GM19455 (cell line): ENCODE measurements at regions not wholly inside any gene's neighbourhood (a gene's known extent, or its start where the extent isn't known, plus 50 kb on each side); places are given as distances from the start of the nearest gene placed in this dataset.

Source experiments
- ATAC-seq: cut with Tn5 transposase; IDR thresholded peaks from one replicate; pipeline ENCODE4 v1.9.1; 2021; ENCODE audit not compliant: unreplicated experiment

DNA sequence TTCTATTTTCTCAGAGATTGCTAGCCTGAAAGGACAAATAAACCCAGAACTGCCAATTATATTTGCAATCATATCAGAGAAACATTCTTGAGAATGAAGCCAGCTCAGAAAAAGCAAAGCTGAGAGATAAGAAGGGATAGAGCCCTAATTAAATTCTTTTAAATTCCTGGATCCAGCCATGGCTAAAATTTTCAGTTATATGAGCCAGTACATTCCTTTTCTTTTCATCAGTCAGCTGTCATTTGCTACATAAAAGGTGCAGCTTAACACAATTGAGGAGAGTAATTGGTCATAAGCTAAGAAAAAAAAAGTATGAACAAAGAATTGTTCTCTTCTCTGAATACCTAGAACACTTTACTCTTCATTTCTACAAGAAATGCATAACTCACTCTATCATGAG, 303.5 kb upstream of the FIGN start:
- no peak for ATAC-seq

DNA sequence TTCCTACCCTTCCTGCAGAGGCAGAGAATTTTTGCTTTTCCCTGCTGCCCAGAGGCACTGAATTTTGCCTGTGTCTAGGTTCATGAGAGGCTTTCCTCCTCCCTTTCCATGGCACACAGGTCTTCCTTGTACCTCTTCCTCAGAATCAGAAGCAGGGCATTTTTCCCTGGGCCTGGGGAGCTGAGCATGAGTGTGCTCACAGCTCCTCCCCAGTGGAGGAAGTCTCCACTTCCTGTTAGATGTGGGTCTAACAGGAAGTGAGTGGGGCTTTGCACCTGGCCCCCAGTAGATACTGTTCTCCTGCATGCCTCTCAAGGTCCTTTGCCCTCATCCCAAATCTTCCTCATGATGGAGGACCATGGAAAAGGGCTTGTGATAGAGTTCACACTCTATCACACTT, 297.2 kb upstream of the FIGN start:
- ATAC-seq: no peak

DNA sequence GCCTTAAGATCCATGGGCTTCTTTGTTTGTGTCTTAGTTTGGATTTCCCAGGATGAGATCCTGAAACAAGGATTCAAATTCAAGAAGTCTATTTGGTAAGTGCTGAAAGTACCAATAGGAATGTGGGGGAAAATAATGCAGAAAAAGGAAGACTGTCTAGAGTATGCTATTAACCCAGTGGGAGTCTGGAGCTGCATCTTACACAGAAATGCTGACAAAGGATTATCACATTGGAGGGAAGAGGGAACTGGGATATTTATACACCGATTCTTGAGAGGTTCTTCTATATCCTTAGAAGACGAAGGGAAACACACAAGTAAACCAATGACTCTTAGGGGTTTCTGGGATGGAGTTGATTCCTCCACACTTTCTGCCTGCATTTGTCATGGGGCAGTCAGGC, 294.8 kb upstream of the FIGN start:
- ATAC-seq: no peak

DNA sequence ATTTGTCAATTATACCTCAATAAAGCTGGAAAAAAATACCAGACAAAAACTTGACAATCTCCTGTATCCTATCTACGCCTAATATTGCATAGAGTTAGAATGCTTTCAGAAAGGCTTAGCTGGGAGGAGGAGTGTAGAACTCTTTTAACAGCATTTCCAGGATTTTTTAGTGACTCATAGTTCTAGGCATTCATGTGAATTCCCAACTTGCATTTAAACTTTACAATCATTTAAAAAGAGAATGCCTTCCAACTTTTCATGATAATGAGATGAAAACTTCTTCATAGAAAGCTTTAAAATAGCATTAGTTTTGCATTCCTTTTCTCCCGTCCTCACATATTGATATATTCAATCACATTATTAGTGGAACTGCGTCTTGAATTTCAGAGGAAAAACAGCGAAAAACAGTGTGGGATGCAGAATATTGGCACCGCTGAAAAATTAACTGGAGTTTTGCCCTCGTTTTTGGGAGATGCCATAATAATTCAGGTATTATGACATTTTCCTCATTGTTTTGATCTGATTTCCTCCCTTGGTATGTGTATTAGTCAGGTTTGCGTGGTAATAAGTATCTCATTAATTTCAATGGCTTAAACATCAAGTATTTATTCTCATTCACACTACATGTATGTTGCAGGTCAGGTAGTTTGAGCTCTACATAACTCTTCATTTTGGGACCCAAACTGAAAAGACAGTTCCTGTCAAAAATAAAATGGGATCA, 293.2 kb upstream of the FIGN start:
- no peak for ATAC-seq

DNA sequence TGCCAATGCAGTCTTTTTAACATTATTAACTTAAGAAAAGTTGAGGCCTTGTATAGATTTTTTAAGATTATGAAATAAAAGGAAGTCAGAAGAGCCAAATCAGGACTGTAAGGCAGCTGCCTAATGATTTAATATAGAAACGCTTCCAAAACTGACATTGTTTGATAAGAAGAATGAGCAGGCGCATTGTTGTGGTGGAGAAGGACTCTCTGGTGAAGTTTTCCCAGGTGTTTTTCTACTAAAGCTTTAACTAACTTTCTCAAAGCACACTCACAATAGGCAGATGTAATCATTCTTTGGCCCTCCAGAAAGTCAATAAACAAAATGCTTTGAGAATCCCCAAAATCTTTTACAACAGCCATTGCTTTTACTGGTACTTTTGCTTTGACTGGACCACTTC, 288.6 kb upstream of the FIGN start:
- ATAC-seq: no peak

DNA sequence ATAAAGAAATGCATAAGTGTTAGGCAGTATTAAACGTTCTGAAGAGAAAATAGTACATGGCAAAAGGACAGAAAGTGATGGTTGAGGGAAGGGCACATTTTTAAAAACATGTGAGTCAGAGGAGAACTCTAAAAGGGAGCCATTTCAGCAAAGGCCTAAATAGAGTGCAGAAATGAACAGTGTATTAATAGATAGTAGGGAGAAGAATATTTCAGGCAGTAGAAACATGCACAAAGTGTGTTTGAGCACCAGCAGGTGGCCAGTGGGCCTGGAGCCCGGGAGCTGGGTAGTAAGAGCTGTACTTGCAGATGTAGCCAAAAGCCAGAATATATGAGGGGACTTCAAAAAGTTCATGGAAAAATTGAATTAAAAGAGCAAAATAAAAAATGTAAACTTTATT, 288.1 kb upstream of the FIGN start:
- no peak for ATAC-seq

DNA sequence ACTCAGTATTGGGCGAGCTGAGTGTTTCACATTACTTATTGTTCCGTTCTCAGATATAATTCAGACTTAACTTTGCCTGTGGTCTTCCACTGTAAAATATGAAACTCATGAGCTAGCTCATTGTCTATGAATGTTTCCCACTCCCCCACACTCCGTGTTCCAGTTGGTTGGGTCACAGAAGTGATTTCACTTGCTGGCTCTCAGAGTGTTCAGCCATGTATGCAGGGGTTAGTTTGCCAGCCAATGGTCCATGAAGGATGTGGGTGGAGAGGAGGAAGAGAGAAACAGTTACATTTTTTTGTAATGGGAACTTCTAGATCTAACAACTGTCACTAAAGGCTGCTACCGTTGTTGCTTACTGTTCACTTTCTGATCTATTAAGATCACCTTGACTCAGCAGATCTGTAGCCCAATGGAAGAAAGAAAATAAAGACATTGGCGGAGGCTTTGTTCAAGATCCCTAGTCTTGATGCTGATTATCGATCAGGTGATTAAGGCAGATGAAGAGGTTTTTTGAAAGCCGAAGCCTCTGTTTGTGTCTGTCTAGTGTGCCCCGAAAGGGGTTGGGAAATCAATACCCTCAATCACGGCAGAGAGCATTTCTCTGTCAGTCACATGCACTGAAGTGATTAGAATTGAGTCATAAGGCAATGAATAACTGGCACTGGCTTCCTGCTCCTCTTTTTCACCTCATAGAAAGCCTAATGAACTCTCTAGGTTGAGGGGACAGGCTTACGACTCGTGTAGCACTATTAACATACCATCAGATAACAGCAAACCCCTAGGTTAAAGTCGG, 279.7 kb upstream of the FIGN start:
- ATAC-seq: peak; percentile 94

DNA sequence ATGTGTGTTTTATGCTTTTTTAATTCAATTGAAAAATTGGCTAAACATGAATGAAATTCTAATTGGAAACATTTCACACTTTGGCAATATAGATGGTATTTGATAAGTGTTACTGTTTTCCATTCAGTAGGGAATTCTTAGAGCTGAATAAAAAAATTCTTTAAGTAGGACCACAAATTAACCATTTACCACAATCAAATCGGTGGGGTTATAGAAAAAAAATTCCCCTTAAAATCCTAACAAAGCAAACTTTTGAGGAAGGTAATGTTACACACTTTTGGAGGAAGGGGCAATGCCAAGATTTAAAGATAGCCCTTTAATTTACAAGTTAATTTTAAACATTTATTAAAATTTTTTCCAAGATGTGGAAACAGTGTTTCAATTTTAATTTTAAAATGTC, 279.0 kb upstream of the FIGN start:
- ATAC-seq: no peak

DNA sequence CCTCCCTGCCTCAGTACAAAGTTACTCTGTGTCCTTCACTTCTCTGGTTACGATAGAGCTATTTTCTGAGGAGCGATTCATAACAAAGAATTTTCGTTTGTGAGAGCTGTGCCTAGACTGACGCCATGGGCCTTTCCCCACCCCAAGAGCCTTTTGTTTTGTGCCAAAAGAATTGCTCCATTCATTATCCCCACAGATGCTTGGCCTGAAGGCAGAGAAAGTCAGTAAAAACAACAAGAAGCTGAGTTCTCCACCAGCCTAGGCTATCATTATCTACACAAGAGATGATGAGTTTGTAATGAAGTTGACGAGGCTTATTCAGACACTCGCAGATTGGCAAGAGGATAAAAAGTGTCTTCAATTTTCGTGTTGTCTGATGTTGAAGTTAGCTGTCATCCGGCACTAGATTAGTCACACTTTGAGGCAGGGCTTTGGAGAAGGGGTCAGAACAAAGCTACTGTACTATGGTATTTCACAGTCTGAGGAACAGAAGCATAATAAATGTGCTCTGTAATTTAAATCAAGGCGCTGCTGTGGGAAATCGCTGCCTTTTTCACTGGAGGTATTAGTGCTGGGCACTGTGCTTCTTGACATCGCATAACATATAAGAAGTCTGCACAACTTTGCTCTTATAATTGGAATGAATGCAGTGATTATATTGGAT, 278.4 kb upstream of the FIGN start:
- no peak for ATAC-seq

DNA sequence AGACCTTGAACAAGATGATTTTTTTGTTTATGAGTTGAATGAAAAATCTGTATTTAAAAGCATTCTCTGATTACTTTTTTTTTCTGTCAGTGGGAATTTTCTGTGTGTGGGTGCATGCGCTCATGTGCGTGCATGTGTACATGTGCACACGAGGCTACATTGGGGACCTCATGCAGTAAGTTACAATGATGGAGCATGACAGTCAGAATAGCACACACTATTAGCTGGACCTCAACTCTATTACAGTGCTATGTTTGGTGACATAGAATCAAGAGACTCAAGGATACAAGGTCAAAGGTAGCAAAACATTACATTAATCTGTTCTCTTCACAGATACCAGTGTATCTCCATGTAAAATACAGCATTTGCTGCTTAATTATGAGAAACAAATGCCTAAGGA, 276.8 kb upstream of the FIGN start:
- ATAC-seq: no peak

DNA sequence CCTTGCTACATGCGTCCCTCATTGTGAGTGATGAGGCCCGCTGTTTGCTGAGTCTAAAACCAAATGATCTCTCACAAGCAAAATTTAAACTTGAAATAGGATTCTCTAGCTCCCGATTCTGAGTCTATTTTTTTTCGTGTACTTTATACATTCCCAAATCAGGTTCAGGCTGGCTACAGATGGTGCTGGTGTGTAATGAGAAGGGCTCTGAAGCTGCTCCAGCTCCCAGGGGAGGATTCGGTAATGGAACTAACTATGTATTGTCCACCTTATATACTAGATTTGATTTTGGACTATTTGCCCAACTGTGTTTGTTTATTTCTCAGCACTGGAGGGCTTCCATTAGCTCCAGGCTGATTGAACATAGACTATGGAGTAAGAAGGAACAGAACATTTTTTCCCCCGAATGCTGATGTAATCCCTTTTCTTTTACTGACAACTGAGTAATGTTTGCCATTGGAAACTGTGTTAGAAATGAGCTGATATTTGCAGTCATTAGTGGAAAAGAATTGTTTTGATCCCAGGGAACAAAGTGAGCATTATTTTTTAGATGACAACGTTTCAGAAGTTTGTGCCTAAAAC, 274.0 kb upstream of the FIGN start:
- no peak for ATAC-seq

DNA sequence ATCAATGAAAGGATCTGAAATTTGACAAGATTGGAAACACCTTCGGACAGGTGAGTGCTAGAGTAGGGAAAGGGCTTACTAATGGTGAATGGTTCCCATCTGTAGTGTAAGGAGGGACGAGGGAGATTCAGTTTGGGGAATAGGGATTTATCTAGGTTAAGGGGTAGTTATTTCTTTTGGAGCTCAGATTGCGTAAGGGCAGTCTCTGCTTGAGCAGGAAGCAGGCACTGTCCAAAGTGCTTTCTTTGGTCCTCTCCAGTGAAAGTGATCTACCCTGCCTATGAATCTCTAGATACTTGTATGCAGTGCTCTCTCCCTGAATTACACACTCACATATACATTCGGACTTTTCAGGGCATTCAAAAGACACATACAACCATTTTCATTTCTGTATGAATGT, 272.9 kb upstream of the FIGN start:
- no peak for ATAC-seq

DNA sequence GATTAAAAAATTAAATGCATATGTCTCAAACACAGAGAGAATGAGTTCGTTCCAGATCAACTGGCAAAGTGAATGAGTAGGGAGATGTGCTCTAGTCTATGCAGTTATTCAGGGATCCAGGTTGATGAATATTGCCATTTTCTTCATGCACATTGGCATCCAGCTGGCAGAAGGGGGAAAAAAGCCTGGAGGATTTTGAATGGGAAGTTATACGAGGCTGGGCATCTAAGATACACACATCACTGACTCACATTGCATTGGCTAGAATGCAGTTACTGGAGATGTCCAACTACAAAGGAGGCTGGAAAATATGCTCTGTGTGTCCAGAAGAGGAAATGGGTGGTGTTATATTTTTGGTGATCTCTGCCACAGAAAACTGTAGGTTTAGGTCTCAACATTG, 270.9 kb upstream of the FIGN start:
- ATAC-seq: no peak

DNA sequence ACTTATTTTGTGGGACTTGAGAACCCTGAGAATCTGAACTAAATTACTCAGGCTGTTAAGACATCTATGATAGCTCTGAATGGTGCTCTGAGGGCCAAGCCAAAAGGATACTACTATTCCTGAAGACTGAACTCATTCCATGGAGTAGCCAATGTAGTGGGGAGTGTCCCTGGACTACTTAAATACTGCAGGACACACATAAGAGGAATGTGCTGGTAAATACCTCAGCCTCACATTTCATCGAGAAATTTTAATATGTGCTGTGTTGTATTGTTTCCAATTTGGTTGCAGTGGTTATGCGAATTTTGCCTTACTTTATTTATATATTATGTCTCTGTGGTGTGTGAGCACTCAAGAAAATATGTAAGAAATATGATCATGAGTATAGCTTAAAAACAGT, 264.4 kb upstream of the FIGN start:
- ATAC-seq: no peak

DNA sequence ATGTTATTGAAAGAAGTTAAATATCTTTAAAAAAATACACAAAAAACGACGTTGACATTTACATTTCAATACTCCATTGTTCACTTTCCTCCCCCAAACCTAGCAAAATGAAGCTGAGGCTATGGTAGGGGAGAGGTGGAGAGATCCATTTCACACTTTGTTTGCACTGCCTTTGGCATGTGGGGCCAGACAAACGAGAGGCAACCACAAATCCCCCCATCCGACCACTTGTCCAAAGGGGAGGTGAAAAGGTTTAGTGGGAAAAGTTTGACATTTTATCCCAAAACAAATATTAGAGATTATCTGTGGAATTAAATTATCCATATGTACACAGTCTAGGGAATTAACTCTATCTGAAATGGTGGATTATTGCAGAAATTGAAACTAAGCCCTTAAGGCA, 261.7 kb upstream of the FIGN start:
- no peak for ATAC-seq

DNA sequence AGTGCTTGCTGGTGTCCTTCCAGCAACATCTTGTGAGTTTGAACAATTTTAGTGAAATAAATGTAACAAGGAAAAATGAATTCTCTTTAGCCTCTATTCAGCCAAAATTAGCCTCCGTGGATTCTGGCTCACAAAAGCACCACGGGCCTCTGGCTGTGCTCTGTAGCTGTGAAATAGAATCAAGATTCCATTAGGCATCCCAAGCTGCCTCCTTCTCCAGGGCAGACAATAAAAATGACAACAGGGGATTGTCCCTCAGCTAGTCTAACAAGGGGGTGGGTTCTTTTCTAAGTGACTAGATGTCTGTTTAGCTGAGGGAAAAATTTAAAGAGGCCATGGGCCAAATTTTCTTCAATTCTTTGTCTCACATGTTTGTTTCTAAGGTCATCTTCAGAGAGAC, 254.7 kb upstream of the FIGN start:
- ATAC-seq: no peak

DNA sequence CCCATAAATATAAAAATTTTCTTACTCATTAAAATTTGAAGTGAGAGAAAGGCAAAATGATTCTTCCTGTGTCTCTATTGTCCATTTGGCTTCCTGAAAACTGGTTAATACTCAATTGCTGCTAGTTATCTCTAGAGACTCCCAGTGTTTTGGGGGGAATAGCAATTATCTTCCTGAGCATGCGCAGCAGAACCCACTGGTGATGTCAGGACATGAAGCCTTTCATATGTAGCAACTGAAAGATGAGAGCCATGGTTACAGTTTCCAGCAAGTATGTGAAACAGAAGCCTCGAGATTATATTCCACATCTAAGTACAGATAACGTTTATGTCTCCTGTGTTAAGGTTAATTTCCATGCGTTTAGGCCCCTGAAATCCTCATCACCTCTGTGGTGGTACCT, 254.3 kb upstream of the FIGN start:
- no peak for ATAC-seq

DNA sequence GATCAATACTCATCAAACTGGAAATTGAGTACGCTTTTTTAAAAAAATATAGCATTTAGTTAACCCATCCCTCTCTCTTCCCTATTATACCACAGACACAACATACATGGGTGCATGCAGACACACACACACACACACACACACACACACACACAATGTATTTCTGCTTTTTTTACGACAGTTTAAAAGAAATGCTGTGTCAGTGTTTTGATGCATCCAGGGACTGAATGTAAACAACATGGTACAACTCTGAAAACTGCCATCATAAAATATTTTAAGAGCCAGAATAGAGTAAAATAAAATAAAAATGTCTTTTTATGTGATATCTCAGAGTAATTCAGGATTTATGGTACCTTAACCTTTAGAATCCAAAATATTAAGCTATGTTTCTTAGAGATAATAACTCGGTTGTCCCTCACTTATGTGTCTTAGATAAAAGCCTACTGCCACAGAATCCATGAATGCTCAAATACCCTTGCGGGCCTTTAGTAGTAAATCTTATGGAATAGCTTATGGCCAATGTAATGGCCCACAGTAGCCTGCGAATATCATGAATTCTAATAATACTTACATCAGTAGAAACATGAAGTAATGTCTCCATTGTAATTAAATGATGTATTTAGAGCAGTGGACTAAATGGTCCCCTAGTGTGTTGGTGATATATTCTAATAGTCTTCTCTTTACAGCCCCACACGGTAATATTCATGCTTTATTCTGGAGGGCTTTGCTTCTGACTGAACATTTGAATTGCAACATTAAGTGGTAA, 251.6 kb upstream of the FIGN start:
- ATAC-seq: no peak

DNA sequence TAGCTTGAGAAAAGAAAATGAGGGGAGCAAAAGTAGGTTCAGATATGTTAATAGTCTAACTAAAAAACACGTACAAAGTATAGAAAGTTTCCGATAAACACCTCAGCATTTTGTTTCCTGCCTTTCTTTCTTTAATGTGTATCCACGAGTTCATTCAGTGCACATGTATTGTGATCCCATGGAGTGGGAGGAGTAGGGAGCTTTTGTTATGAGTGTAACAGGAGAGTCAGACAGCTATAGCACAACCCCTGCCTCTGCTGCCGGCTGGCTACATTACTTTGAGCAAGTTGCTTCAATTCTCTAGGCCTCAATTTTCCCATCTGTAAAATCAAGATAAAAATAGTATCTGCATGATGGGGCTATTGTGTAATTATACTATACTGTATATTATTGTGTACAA, 249.2 kb upstream of the FIGN start:
- ATAC-seq: no peak

DNA sequence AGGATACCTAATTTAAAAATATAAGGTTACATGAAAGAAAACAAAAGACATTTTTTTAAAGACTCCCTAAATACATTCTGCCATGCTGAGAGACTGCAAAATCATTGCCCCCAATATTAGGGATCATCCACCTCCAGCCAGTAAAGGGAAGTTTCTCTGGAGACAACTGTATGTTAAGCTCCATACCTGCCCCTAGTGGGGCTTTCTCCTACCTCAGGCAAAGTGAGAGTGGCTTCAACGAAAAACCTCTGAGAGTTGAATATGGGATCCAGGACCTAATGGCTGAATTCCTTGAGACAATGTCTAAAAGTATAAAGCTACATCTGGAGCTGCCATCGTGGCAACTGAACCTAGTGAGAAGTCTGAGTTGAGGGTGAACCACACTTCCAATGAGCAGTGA, 248.1 kb upstream of the FIGN start:
- ATAC-seq: no peak

DNA sequence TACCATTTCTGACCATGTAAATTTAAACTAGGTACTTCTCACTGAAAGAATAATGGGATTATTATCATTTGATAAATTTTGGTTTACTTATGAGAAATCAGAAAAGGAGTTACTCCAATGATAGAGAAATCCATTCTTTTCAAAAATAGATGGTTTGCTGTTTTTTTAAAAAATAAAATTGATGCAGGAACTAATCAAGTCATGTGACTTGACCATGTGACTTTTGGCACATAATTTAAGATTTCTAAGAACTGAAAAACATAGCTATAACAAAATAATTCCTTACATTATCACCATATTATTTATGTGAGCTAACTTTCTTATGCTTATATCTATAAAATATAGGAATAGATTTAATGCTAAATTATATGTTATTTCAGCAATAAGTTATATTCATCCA, 247.1 kb upstream of the FIGN start:
- no peak for ATAC-seq
